HG03571 (cell line): ENCODE measurements at regions not wholly inside any gene's neighbourhood (a gene's known extent, or its start where the extent isn't known, plus 50 kb on each side); places are given as distances from the start of the nearest gene placed in this dataset.
"Not testable (repeated sequence)": the region's sequence is repeated elsewhere in the genome, so short reads cannot be mapped to it uniquely, and the experiment has no call there.

ENCODE experiments used
- ATAC-seq: cut with Tn5 transposase; IDR thresholded peaks from one replicate; pipeline ENCODE4 v1.9.1; 2021; ENCODE audit not compliant: unreplicated experiment

DNA sequence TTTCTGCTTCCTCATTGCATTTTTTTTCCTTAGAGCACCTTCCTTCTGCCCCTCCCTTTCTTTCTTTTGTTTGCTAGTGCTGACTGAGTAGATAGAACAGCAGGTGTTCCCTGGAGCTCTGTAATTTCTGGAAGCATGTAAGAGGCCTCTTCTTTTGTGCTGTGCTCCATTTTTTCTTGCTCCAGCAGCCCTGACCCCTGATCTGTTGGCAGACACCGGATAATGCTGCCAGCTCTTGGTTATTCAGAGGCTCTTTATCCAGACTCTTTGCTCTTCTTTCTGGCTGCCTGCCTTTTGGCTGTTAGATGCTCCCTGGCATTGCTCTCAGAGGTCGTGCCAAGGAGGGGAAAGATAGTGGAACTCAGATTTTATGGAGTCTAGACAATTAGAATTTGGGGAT, 104.4 kb upstream of the RBMS3 start:
- ATAC-seq, result no peak

GRCh38 chr3:29178809-29179793, 101.8 kb upstream of the RBMS3 start:
- no peak for ATAC-seq

- no peak for ATAC-seq
Observed at GRCh38 chr3:29181149-29181780, 99.6 kb upstream of the RBMS3 start.

DNA sequence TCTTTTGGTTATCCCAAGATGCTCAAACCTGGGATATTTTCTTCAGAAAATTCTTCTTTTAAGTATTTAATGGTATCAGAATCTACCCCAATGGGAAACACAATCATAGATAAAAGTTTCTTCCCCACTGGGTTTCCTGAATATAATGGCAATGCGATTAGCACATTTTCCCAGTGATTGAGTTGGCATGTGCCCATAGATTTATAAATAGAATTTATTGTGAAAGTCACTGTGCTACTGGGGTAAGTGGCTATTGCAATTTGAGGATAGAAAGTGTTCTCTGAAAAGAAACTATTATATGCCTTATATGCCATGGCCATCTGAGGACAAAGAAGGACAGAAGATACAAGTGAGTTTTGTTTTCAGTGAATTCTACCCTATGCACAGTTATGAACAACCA, 99.0 kb upstream of the RBMS3 start:
- no peak for ATAC-seq

DNA sequence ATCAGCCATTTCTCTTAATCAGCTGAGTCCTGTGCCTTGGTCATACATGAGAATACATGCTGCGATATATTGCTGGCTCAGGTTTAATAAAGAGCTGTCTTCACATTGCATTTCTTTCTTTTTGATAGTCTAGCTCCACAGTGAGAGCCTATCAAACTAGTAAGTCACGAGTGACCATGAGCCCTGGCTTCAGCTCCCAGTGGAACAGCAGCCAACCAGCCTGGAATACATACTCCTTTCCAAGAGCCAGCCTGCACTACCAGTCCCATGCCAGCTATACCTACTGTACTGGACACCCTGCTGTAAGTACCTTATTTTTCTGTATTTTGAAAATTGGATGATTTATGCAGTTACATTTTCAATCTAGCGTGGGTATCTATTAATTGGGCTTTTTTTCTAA, 98.0 kb upstream of the RBMS3 start:
- not testable (repeated sequence) for ATAC-seq

DNA sequence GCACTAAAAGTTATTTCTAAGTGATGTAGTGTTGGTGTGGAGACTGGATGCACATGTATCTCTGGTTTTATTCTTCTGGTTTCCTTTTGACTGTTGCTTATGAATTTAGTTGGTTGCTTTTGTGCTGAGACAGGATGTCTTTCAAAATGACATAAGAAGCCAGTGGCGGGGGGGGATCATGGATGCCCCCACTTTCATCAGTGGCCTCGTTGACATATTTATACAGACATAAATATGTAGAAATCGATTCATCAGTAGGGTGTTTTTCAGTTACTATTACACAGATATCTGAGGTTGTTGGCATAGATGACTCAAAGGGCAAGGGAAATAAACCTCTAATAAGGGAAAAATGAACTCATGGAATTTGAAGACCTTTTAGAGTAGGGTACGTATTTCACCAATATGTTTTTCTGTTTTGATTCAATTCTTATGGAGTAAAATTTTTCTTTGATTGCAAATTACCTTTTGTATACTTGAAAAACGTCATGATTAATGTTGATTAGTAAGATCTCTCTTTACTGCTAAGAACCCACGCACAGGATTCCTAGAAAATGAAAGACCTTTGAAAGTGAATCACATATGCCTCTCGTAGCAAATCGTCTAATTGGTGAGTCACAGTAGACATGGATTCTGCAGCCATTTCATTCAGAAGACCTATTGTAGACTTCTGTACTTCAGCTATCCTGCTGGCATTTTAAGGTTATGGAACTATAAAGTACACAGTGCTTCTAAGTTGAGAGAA, 97.4 kb upstream of the RBMS3 start:
- ATAC-seq, result no peak

DNA sequence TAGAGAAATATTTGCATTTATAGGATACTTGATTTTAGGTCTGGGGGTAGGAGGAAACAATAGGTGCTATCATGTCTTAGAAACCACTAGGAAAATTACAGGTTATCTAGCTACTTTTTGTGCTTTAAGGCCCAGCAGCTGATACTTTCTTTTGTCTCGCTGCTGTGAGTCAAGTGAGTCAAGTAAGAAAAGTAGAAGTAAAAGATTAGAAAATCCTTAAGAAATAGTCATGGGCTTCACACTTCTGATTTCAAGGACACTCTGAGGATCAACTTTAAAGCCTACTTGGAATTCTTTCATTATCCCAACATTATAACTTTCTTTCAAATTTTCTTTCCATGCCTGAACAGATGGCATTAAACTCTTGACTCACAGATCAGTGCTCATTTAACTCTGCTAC, 95.2 kb upstream of the RBMS3 start:
- ATAC-seq, result no peak

GRCh38 chr3:29186131-29186599, 94.7 kb upstream of the RBMS3 start:
- no peak for ATAC-seq

DNA sequence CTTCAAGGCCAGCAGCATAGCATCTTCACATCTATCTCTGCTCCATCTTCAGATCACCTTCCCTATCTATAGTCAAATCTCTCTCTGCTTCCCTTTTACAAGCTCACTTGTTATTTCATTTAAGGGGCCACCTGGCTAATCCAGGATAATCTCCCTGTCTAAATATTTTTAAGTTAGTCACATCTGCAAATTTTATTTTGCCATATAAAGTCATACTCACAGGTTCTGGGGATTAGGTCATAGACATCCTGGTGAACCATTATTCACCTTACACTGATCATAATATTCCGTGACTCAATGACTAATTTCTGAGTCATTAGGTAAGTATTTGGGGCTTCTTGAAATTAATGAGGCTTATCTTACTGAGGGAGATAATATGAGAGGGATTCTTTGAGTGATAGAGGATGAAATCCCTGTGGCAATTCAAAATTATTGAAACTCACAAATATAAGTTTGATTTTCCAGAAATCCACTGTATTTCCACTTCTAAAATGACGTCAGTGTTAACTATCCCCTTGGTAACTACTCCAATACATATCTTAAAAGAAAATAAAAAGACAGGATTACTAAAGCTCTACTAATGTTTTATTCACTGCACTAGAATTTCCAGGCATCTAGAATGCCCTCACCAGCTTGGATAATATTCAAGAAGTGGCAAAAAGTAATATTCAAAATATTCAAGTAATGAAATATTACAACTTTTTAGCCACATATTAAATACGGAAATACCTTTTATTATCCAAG, 93.7 kb upstream of the RBMS3 start:
- no peak for ATAC-seq

- no peak for ATAC-seq
Observed at GRCh38 chr3:29189328-29189727, 91.5 kb upstream of the RBMS3 start.

GRCh38 chr3:29194139-29194538, 86.7 kb upstream of the RBMS3 start:
- ATAC-seq, result no peak

GRCh38 chr3:29195056-29195455, 85.8 kb upstream of the RBMS3 start:
- ATAC-seq, result no peak

- ATAC-seq, result no peak
Observed at GRCh38 chr3:29201604-29202003, 79.3 kb upstream of the RBMS3 start.

DNA sequence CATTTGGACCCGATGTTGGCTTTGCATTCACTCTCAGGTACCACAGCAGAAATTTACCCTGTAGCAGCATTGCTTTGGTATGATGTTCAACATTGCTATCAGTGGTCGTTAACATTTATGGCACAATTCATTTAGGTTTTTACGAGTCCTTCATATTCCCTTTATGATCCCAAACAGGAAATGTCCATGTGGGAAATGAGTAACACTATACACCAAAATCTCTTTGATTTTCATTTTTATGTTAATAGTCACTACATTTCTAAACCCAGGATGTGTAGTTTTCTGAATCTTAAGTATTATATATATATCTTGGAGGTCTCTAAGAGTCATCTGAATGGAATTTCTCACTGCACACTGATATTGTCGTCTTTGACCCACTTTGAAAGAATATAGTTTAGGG, 78.5 kb upstream of the RBMS3 start:
- ATAC-seq, result no peak

DNA sequence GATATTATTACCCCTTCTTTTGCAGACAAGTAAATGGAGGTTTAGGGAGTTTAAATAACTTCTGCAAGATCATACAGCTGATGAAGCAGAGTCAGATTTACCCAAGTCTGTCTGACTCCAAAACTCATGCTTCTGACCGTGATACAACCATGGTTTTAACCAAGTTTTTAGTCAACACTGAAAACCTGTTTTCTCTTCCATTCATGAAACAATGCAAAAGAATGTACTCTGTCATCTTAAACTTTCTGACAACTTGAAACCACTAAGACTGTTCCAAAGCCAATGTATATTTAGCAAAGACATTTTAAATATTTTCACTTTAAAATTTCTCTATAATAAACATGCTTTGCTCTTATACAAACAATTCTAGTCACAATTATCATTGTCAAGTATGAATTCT, 77.0 kb upstream of the RBMS3 start:
- ATAC-seq, result no peak

DNA sequence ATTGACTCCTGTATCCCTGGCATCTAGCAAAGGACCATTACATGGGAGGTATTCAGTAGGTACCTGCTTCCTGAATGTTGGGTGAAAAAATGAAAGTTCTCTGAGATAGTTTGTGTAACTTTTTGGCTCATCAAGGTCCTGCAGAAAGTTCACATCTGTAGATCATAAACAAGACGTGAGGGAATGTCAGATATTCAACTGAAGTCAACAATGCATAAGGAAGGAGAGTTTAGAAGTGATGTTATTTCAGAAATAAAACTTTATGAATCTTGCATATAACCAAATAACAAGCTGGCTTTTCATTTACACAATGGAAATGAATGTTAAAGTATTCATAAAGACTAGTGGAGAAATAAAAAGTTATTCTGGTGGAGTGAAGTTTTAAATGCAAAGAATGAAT, 73.4 kb upstream of the RBMS3 start:
- ATAC-seq, result no peak

DNA sequence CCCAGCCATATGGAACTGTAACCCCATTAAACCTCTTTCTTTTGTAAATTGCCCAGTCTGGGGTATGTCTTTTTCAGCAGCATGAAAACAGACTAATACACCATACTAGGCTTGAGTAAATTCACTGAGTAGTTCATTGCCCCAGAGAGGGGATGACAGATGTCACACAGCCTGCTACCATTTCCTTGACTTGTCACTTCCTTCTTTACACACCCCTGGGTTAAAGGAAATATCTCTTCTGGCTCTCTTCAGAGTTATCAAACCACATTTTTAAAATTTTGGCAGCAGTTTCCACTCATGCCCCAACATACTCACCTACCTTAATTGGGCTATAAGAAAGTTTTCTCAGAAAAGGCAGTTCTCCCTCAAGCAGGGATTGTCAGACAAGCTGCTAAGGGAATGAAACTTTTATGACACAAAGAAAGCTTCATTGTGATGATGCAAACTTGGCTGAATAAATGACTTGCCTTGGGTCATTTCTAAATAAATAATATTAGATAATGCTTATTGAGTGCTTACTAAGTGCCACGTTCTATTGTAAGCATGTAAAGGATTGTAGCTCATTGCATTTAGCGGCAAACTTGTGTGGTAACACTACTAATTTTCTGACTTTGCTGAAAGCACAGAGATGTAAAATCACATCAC, 68.0 kb upstream of the RBMS3 start:
- ATAC-seq, result no peak

DNA sequence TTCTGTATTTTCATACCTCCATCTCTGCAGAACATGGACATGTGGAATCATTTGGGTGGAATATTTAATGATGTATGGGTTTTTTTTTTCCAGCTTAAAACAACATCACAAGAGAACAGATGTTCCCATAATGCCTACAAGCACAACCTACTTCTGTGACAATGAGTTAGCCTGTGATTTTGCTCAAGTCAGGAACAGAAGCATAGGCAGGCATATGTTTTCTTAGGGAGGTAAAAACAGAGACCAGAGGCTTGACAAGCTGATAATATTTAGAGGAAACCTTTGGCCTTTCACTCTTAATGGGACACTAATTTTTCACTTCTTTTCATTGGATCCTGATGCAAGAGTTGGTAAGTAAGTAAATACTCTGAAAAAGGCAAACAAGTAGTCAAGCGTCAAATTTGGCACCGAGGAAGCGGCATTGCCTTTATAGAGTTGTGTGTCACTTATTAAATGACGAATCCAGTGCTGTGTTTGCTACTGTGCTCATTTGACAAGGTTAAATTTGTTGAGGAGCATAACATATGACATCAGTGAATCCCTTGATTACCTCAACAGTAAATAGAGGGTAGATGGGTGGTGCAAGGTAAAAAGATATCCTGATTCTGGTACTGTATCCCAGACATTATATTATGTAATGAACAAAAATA, 66.7 kb upstream of the RBMS3 start:
- no peak for ATAC-seq

GRCh38 chr3:29215948-29216347, 64.9 kb upstream of the RBMS3 start:
- no peak for ATAC-seq

GRCh38 chr3:29226706-29227105, 54.2 kb upstream of the RBMS3 start:
- ATAC-seq, result no peak
